Keratinocyte (primary cell): ENCODE measurements at regions not wholly inside any gene's neighbourhood (a gene's known extent, or its start where the extent isn't known, plus 50 kb on each side); places are given as distances from the start of the nearest gene placed in this dataset.

Experiments
- DNase-seq: peaks from one replicate; pipeline ENCODE4 v3.0.0-alpha.2; 2011; ENCODE audit warnings: low read depth, missing footprints, low spot score
- FAIRE-seq: peaks from 2 replicates; lab custom pipeline; 2011; peaks lifted over from hg19 to GRCh38; lab: Jason Lieb, UNC
- H2AFZ ChIP-seq: 2 replicates; pipeline ENCODE4 v1.6.0; 2012; ENCODE audit warnings: low read length, control low read depth, inconsistent platforms; ENCODE audit not compliant: control insufficient read depth
- H3K27ac ChIP-seq: 2 replicates; pipeline ENCODE4 v1.5.1; 2011; ENCODE audit warnings: low read length; ENCODE audit not compliant: control insufficient read depth, insufficient read depth
- H3K27me3 ChIP-seq: 3 replicates; pipeline ENCODE4 v1.6.0; 2011; ENCODE audit warnings: low read length; ENCODE audit not compliant: control insufficient read depth, insufficient read depth; ENCODE audit errors: extremely low read depth
- H3K36me3 ChIP-seq, 2 experiments: 2 replicates in 1 of 2; 3 replicates in 1 of 2; pipeline ENCODE4 v1.5.1; 2011; ENCODE audit warnings: low read length in 2 of 2, mild to moderate bottlenecking in 1 of 2; ENCODE audit not compliant: control insufficient read depth in 2 of 2, insufficient read depth in 2 of 2; ENCODE audit errors: extremely low read depth in 1 of 2
- H3K4me1 ChIP-seq: 3 replicates; pipeline ENCODE4 v1.5.1; 2011; ENCODE audit warnings: low read length; ENCODE audit not compliant: control insufficient read depth, insufficient read depth; ENCODE audit errors: extremely low read depth
- H3K4me2 ChIP-seq: 3 replicates; pipeline ENCODE4 v1.6.0; 2011; ENCODE audit warnings: low read depth, low read length; ENCODE audit not compliant: control insufficient read depth, insufficient read depth; ENCODE audit errors: extremely low read depth
- H3K4me3 ChIP-seq, 3 experiments: fragments of 200-600 bp in 1 of 3; sonication (generic) in 1 of 3; 2 replicates in 2 of 3; 3 replicates in 1 of 3; pipeline ENCODE4 v1.5.1; 2011 to 2016; ENCODE audit warnings: low read length in 3 of 3, mild to moderate bottlenecking in 3 of 3, control low read depth in 2 of 3, inconsistent platforms in 1 of 3, low read depth in 1 of 3, mixed read lengths in 1 of 3, mixed run types in 1 of 3, moderate library complexity in 1 of 3; ENCODE audit not compliant: control insufficient read depth in 2 of 3, insufficient read depth in 2 of 3; ENCODE audit errors: extremely low read depth in 1 of 3
- H3K79me2 ChIP-seq: 2 replicates; pipeline ENCODE4 v1.6.0; 2012; ENCODE audit warnings: low read length; ENCODE audit not compliant: control insufficient read depth, insufficient read depth
- H3K9ac ChIP-seq: 3 replicates; pipeline ENCODE4 v1.6.0; 2011; ENCODE audit warnings: low read length; ENCODE audit not compliant: control insufficient read depth, insufficient read depth; ENCODE audit errors: extremely low read depth
- H3K9me1 ChIP-seq: 3 replicates; pipeline ENCODE4 v1.6.0; 2011; ENCODE audit warnings: low read length; ENCODE audit not compliant: control insufficient read depth, insufficient read depth; ENCODE audit errors: extremely low read depth
- H3K9me3 ChIP-seq: 2 replicates; pipeline ENCODE4 v1.5.1; 2012; ENCODE audit warnings: low read depth, low read length; ENCODE audit not compliant: control insufficient read depth
- H4K20me1 ChIP-seq: 3 replicates; pipeline ENCODE4 v1.6.0; 2011; ENCODE audit warnings: low read length; ENCODE audit not compliant: control insufficient read depth, insufficient read depth; ENCODE audit errors: extremely low read depth
- CTCF ChIP-seq, 3 experiments: IDR thresholded peaks in 1 of 3; conservative IDR thresholded peaks in 1 of 3; optimal IDR thresholded peaks in 1 of 3; 2 replicates in 2 of 3; 3 replicates in 1 of 3; pipeline versions ENCODE3 to v1.5.1; 2011; ENCODE audit warnings: low read length in 3 of 3, mild to moderate bottlenecking in 3 of 3, moderate library complexity in 2 of 3, control low read depth in 1 of 3, inconsistent platforms in 1 of 3; ENCODE audit not compliant: insufficient read depth in 2 of 3; ENCODE audit errors: extremely low read depth in 1 of 3
- EZH2 ChIP-seq: IDR thresholded peaks from one replicate; pipeline ENCODE4 v1.6.1; 2012; ENCODE audit warnings: inconsistent platforms, mild to moderate bottlenecking, low read length, moderate library complexity
- dilution Hi-C: fragments of 300-500 bp; cut with MboI; formaldehyde crosslinking; loops from one replicate; pipeline ENCODE4 v1.7.0; 2020; ENCODE audit warnings: low sequenced_read_pairs; ENCODE audit not compliant: extremely low pct_ligation_motif_present

- no peak overlapping the region for H2AFZ ChIP-seq
- no peaks in the 10 kb centered on the region for H3K4me1 ChIP-seq
- H4K20me1 ChIP-seq, result no peaks in the 10 kb centered on the region
- no peak overlapping the region for H3K4me2 ChIP-seq
- H3K9ac ChIP-seq, result no peak overlapping the region
- no peak for FAIRE-seq
- no peaks in the 10 kb centered on the region for H3K9me3 ChIP-seq
- H3K79me2 ChIP-seq, result no peaks in the 10 kb centered on the region
- no peak for DNase-seq
- H3K27ac ChIP-seq, result no peak overlapping the region
- TF ChIP-seq EZH2 (no peak), CTCF (optimal IDR thresholded peaks at IDR 0.05 in 1 of 3, IDR thresholded peaks at IDR 0.05 in 1 of 3, conservative IDR thresholded peaks at IDR 0.05 in 1 of 3; ENCODE audit: extremely low read depth in 1 of 3, insufficient read depth in 2 of 3, low read length in 3 of 3) (no peak)
- H3K27me3 ChIP-seq, result no peaks in the 10 kb centered on the region
- no peak overlapping the region for H3K4me3 ChIP-seq
- H3K9me1 ChIP-seq, result no peaks in the 10 kb centered on the region
- dilution Hi-C loops, result no loop called here
- no peaks in the 10 kb centered on the region for H3K36me3 ChIP-seq
Observed at GRCh38 chr4:154140869-154141268, 350.7 kb downstream of the DCHS2 start.

DNA sequence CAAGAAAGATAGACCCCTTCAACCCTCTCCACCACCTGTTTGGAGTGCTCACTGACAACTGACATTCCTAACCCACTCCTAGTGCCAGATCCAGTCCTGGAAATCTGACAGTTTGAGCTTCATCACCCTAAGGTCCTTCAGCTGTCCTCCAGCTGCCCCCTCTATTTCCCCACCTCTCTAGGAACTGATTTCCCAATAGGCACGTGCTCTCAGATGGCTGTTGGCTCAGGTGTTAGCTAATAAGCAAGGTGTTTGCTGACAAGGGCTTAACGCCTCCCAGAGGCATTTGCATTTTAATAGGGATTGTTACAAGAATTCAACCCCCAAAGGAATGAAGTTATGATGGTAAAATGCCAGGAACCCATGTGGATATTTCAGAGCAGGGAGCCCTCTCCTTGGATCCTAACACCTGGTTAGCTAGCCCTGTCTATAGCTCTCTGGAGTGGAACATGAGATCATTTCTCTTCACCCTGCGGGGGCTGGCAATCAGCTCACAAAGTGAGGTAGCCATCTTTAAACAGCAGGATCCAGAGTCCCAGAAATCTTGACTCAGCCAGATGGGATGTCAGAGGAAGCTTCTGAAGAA is 348.5 kb upstream of the SFRP2 start:
- no peak overlapping the region for H3K4me2 ChIP-seq
- no peak overlapping the region for H3K4me3 ChIP-seq
- DNase-seq (no peak), FAIRE-seq (no peak)
- H3K4me1 ChIP-seq, result peaks cover 5% of the 10 kb centered on the region
- dilution Hi-C loops, result no loop called here
- H3K27ac ChIP-seq, result no peak overlapping the region
- no peak overlapping the region for H3K9ac ChIP-seq
- H3K27me3 ChIP-seq, result no peaks in the 10 kb centered on the region
- no peaks in the 10 kb centered on the region for H3K9me1 ChIP-seq
- no peaks in the 10 kb centered on the region for H3K9me3 ChIP-seq
- H2AFZ ChIP-seq, result no peak overlapping the region
- TF ChIP-seq EZH2, result no peak
- TF ChIP-seq CTCF (optimal IDR thresholded peaks at IDR 0.05 in 1 of 3, IDR thresholded peaks at IDR 0.05 in 1 of 3, conservative IDR thresholded peaks at IDR 0.05 in 1 of 3; ENCODE audit: extremely low read depth in 1 of 3, insufficient read depth in 2 of 3, low read length in 3 of 3), result no peak
- no peaks in the 10 kb centered on the region for H3K36me3 ChIP-seq
- H4K20me1 ChIP-seq, result no peaks in the 10 kb centered on the region
- H3K79me2 ChIP-seq, result no peaks in the 10 kb centered on the region
